ENCODE measurements at regions not wholly inside any gene's neighbourhood (a gene's known extent, or its start where the extent isn't known, plus 50 kb on each side); places are given as distances from the start of the nearest gene placed in this dataset.

GRCh38 chr18:38664929-38665328 lies 1099.3 kb upstream of the CELF4 start:
- Histone ChIP-seq H3K36me3 (no peaks in the 10 kb centered on the region), H3K9me3 (no peaks in the 10 kb centered on the region), H3K4me3 (no peak overlapping the region), H3K4me1 (no peaks in the 10 kb centered on the region), H3K27me3 (no peaks in the 10 kb centered on the region), H3K27ac (no peak overlapping the region)
- no peak for TF ChIP-seq POLR2A (IDR thresholded peaks at IDR 0.05)
- intact Hi-C loops (cut with DNase I; ENCODE audit: low total_unique reads), result no loop called here
- no peak for DNase-seq (ENCODE audit: low spot score in 2 of 2)

- H3K36me3 ChIP-seq, result no peaks in the 10 kb centered on the region
- H3K27ac ChIP-seq, result no peak overlapping the region
- H3K9me3 ChIP-seq, result no peaks in the 10 kb centered on the region
- no peaks in the 10 kb centered on the region for H3K27me3 ChIP-seq
- H3K4me3 ChIP-seq, result no peak overlapping the region
- no peaks in the 10 kb centered on the region for H3K4me1 ChIP-seq
- DNase-seq (ENCODE audit: low spot score in 2 of 2), result no peak
- no peak for TF ChIP-seq CTCF (IDR thresholded peaks at IDR 0.05)
- no peak for TF ChIP-seq POLR2A (IDR thresholded peaks at IDR 0.05)
- TF ChIP-seq POLR2AphosphoS5 (IDR thresholded peaks at IDR 0.05), result no peak
- intact Hi-C loops (cut with DNase I; ENCODE audit: low total_unique reads), result no loop called here
Observed at GRCh38 chr18:38663682-38664081, 1098.1 kb upstream of the CELF4 start.

- no peaks in the 10 kb centered on the region for H3K4me1 ChIP-seq
- no peaks in the 10 kb centered on the region for H3K36me3 ChIP-seq
- intact Hi-C loops (cut with DNase I; ENCODE audit: low total_unique reads), result no loop called here
- H3K27ac ChIP-seq, result no peak overlapping the region
- TF ChIP-seq CTCF (IDR thresholded peaks at IDR 0.05) (no peak), POLR2A (IDR thresholded peaks at IDR 0.05) (no peak), POLR2AphosphoS5 (IDR thresholded peaks at IDR 0.05) (no peak)
- no peak overlapping the region for H3K4me3 ChIP-seq
- DNase-seq (ENCODE audit: low spot score in 2 of 2), result no peak
- H3K9me3 ChIP-seq, result no peaks in the 10 kb centered on the region
- no peaks in the 10 kb centered on the region for H3K27me3 ChIP-seq
Observed at GRCh38 chr18:38663270-38663669, 1097.7 kb upstream of the CELF4 start.

GRCh38 chr18:38654946-38655345 lies 1089.3 kb upstream of the CELF4 start:
- TF ChIP-seq CTCF (IDR thresholded peaks at IDR 0.05) (no peak), POLR2AphosphoS5 (IDR thresholded peaks at IDR 0.05) (no peak), POLR2A (IDR thresholded peaks at IDR 0.05) (no peak)
- Histone ChIP-seq H3K27ac (no peak overlapping the region), H3K4me1 (no peaks in the 10 kb centered on the region), H3K36me3 (no peaks in the 10 kb centered on the region), H3K4me3 (no peak overlapping the region), H3K9me3 (no peaks in the 10 kb centered on the region), H3K27me3 (no peaks in the 10 kb centered on the region)
- DNase-seq (ENCODE audit: low spot score in 2 of 2), result no peak
- intact Hi-C loops (cut with DNase I; ENCODE audit: low total_unique reads), result no loop called here

- intact Hi-C loops (cut with DNase I; ENCODE audit: low total_unique reads), result no loop called here
- no peaks in the 10 kb centered on the region for H3K9me3 ChIP-seq
- TF ChIP-seq POLR2AphosphoS5 (IDR thresholded peaks at IDR 0.05) (no peak), CTCF (IDR thresholded peaks at IDR 0.05) (no peak), POLR2A (IDR thresholded peaks at IDR 0.05) (no peak)
- DNase-seq (ENCODE audit: low spot score in 2 of 2), result no peak
- H3K27me3 ChIP-seq, result no peaks in the 10 kb centered on the region
- no peaks in the 10 kb centered on the region for H3K4me1 ChIP-seq
- H3K27ac ChIP-seq, result no peak overlapping the region
- H3K4me3 ChIP-seq, result no peak overlapping the region
- H3K36me3 ChIP-seq, result no peaks in the 10 kb centered on the region
Observed at GRCh38 chr18:38651736-38652135, 1086.1 kb upstream of the CELF4 start.

- H3K27ac ChIP-seq, result no peak overlapping the region
- H3K27me3 ChIP-seq, result no peaks in the 10 kb centered on the region
- no peaks in the 10 kb centered on the region for H3K36me3 ChIP-seq
- intact Hi-C loops (cut with DNase I; ENCODE audit: low total_unique reads), result no loop called here
- TF ChIP-seq POLR2AphosphoS5 (IDR thresholded peaks at IDR 0.05) (no peak), CTCF (IDR thresholded peaks at IDR 0.05) (no peak), POLR2A (IDR thresholded peaks at IDR 0.05) (no peak)
- H3K4me1 ChIP-seq, result no peaks in the 10 kb centered on the region
- H3K4me3 ChIP-seq, result no peak overlapping the region
- no peaks in the 10 kb centered on the region for H3K9me3 ChIP-seq
- DNase-seq (ENCODE audit: low spot score in 2 of 2), result no peak
Observed at GRCh38 chr18:38648179-38648578, 1082.6 kb upstream of the CELF4 start.
